NB4 (cell line): ENCODE measurements at regions not wholly inside any gene's neighbourhood (a gene's known extent, or its start where the extent isn't known, plus 50 kb on each side); places are given as distances from the start of the nearest gene placed in this dataset.

ENCODE experiments used
- CTCF ChIP-seq: IDR thresholded peaks from one replicate; pipeline ENCODE4 v1.5.1; 2012; ENCODE audit warnings: low read depth, low read length
- MAX ChIP-seq: IDR thresholded peaks from 2 replicates; pipeline ENCODE4 v1.6.1; 2011; ENCODE audit warnings: low read depth, low read length
- MYC ChIP-seq: IDR thresholded peaks from 2 replicates; pipeline ENCODE4 v1.6.1; 2011; ENCODE audit warnings: low read depth, low read length
- POLR2A ChIP-seq: IDR thresholded peaks from 2 replicates; pipeline ENCODE4 v1.6.1; 2011; ENCODE audit warnings: mild to moderate bottlenecking; ENCODE audit not compliant: insufficient read length; ENCODE audit errors: extremely low read depth

GRCh38 chr5:74360535-74361210, 279.9 kb downstream of the ENC1 start:
- TF ChIP-seq CTCF = no peak
- TF ChIP-seq POLR2A = no peak
- no peak for TF ChIP-seq MYC
- no peak for TF ChIP-seq MAX
